ENCODE measurements at regions not wholly inside any gene's neighbourhood (a gene's known extent, or its start where the extent isn't known, plus 50 kb on each side); places are given as distances from the start of the nearest gene placed in this dataset.

- intact Hi-C loops (cut with DNase I; ENCODE audit: low total_unique reads): no loop called here
- H3K4me3 ChIP-seq: no peak overlapping the region
- peak overlapping the region; percentile 52 to 55 for H3K27ac ChIP-seq
- TF ChIP-seq, protein P1, sequence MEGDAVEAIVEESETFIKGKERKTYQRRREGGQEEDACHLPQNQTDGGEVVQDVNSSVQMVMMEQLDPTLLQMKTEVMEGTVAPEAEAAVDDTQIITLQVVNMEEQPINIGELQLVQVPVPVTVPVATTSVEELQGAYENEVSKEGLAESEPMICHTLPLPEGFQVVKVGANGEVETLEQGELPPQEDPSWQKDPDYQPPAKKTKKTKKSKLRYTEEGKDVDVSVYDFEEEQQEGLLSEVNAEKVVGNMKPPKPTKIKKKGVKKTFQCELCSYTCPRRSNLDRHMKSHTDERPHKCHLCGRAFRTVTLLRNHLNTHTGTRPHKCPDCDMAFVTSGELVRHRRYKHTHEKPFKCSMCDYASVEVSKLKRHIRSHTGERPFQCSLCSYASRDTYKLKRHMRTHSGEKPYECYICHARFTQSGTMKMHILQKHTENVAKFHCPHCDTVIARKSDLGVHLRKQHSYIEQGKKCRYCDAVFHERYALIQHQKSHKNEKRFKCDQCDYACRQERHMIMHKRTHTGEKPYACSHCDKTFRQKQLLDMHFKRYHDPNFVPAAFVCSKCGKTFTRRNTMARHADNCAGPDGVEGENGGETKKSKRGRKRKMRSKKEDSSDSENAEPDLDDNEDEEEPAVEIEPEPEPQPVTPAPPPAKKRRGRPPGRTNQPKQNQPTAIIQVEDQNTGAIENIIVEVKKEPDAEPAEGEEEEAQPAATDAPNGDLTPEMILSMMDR (IDR thresholded peaks at IDR 0.05): no peak
- TF ChIP-seq POLR2AphosphoS5 (IDR thresholded peaks at IDR 0.05) (no peak), POLR2A (IDR thresholded peaks at IDR 0.05) (no peak)
- no peaks in the 10 kb centered on the region for H3K36me3 ChIP-seq
- DNase-seq (ENCODE audit: low spot score in 2 of 2): no peak
- H3K9me3 ChIP-seq: no peaks in the 10 kb centered on the region
- no peaks in the 10 kb centered on the region for H3K27me3 ChIP-seq
- peaks cover 0 to 6% of the 10 kb centered on the region in 2 donors for H3K4me1 ChIP-seq
Measured at GRCh38 chr20:57959589-57959988, 249.8 kb upstream of the PMEPA1 start.

DNA sequence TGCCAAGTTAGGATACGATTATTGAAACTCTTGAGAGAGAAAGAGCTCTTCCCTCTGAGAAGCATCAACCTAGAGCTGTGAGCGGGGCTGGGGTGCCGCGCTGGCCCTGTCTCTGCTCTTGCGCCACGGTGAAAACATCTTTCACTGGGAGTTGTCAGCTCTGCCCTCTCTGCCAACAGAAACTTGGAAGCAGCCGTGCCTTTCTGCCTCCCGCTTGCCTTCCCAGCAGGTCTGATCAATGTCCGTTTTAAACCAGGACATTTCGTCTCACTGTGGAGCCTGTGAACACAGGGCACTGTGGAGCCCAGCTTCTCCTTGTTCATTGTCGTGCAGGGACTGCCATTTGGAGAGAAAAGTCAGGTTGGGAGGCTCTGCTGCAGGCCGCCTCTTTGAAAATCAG is 249.2 kb upstream of the PMEPA1 start:
- H3K36me3 ChIP-seq: no peaks in the 10 kb centered on the region
- intact Hi-C loops (cut with DNase I; ENCODE audit: low total_unique reads): no loop called here
- no peaks in the 10 kb centered on the region for H3K9me3 ChIP-seq
- no peak for TF ChIP-seq POLR2A (IDR thresholded peaks at IDR 0.05)
- no peak for TF ChIP-seq POLR2AphosphoS5 (IDR thresholded peaks at IDR 0.05)
- TF ChIP-seq, protein P1 (IDR thresholded peaks at IDR 0.05): no peak
- no peaks in the 10 kb centered on the region for H3K27me3 ChIP-seq
- peak in 1 of 2 donors; percentile 52 for DNase-seq (ENCODE audit: low spot score in 2 of 2)
- H3K4me3 ChIP-seq: no peak overlapping the region
- peaks cover 0 to 6% of the 10 kb centered on the region in 2 donors for H3K4me1 ChIP-seq
- H3K27ac ChIP-seq: peak overlapping the region; percentile 52 to 55

- intact Hi-C loops (cut with DNase I; ENCODE audit: low total_unique reads): no loop called here
- no peaks in the 10 kb centered on the region for H3K9me3 ChIP-seq
- H3K4me1 ChIP-seq: peaks cover 0 to 6% of the 10 kb centered on the region in 2 donors
- DNase-seq (ENCODE audit: low spot score in 2 of 2): no peak
- H3K4me3 ChIP-seq: no peak overlapping the region
- peak overlapping the region; percentile 52 to 55 for H3K27ac ChIP-seq
- no peaks in the 10 kb centered on the region for H3K27me3 ChIP-seq
- no peaks in the 10 kb centered on the region for H3K36me3 ChIP-seq
- TF ChIP-seq POLR2A (IDR thresholded peaks at IDR 0.05): no peak
- no peak for TF ChIP-seq POLR2AphosphoS5 (IDR thresholded peaks at IDR 0.05)
- TF ChIP-seq, protein P1 (IDR thresholded peaks at IDR 0.05): no peak
Measured at GRCh38 chr20:57958050-57958420, 248.2 kb upstream of the PMEPA1 start.

DNA sequence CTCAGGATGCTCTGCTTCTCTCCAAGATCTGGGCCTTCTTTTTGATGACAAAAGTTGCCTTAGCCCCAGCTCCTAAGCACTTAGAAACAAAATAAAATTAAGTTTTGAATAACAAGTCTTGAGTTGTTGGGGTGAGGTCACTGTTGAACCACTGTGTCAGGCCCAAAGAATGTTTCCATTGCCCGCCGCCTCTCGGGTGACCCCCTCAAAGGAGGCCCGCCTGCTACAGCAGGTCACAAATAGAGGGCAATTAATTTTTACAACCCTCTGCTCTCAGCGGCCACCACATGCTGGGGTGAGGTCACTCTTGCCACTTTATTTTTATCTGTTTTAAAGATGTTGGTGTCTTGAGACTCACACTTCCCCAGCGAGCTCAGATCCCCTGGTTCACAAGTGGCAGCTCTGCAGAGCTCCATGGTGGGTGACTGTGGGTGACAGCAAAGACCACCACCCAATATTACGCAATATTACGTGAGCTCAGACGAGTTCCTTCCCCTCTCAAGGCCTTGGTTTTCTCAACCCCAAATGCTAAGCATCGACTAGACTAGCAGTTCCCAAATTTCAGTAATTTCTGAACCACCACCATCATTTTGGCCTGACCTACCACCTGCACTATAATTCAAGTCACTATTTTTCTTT is 247.7 kb upstream of the PMEPA1 start:
- Histone ChIP-seq H3K9me3 (no peaks in the 10 kb centered on the region), H3K4me3 (no peak overlapping the region), H3K27ac (peak overlapping the region in 1 of 2 donors; percentile 55), H3K4me1 (peaks cover 0 to 6% of the 10 kb centered on the region in 2 donors), H3K36me3 (no peaks in the 10 kb centered on the region), H3K27me3 (no peaks in the 10 kb centered on the region)
- intact Hi-C loops (cut with DNase I; ENCODE audit: low total_unique reads): no loop called here
- DNase-seq (ENCODE audit: low spot score in 2 of 2): no peak
- TF ChIP-seq, protein P1 (IDR thresholded peaks at IDR 0.05): no peak
- TF ChIP-seq POLR2A (IDR thresholded peaks at IDR 0.05): no peak
- TF ChIP-seq POLR2AphosphoS5 (IDR thresholded peaks at IDR 0.05): no peak

GRCh38 chr20:57953638-57954037 is 243.8 kb upstream of the PMEPA1 start:
- Histone ChIP-seq H3K9me3 (no peaks in the 10 kb centered on the region), H3K27ac (no peak overlapping the region), H3K4me3 (no peak overlapping the region), H3K27me3 (no peaks in the 10 kb centered on the region), H3K36me3 (no peaks in the 10 kb centered on the region), H3K4me1 (no peaks in the 10 kb centered on the region)
- TF ChIP-seq POLR2AphosphoS5 (IDR thresholded peaks at IDR 0.05) (no peak), POLR2A (IDR thresholded peaks at IDR 0.05) (no peak)
- TF ChIP-seq, protein P1 (IDR thresholded peaks at IDR 0.05): no peak
- DNase-seq (ENCODE audit: low spot score in 2 of 2): no peak
- intact Hi-C loops (cut with DNase I; ENCODE audit: low total_unique reads): no loop called here

Data from breast epithelium (tissue), 4 donors.